HepG2 (cell line): ENCODE measurements at regions not wholly inside any gene's neighbourhood (a gene's known extent, or its start where the extent isn't known, plus 50 kb on each side); places are given as distances from the start of the nearest gene placed in this dataset.
A peak's percentile ranks its signal among the peaks of the same experiment; 100 is the strongest.

Experiments used
- ATAC-seq: fragments of 200-7000 bp; cut with Tn5 transposase; 3 replicates; pipeline ENCODE4 v1.9.1; 2020; ENCODE audit warnings: mild to moderate bottlenecking, moderate library complexity
- BruUV-seq: library from RNA; stranded (reverse); fragments of 400-500 nt; replicated peaks from 2 replicates; lab custom pipeline; 2021; lab: Mats Ljungman, UMichigan
- CTCF ChIA-PET: fragments of 300-600 bp; formaldehyde crosslinking; extraction: SDS; loops from one replicate; lab custom pipeline; 2021; ENCODE audit warnings: low total read pairs, inconsistent platforms, low intra/inter-chr PET ratio; lab: Yijun Ruan, JAX
- POLR2A ChIA-PET: fragments of 350-600 bp; sonication (Branson Sonifier 250); formaldehyde crosslinking; loops from one replicate; lab custom pipeline; 2020; ENCODE audit warnings: antibody characterized with exemption, inconsistent platforms; lab: Yijun Ruan, JAX
- DNase-seq: peaks from one replicate; pipeline ENCODE4 v3.0.0-alpha.2; 2015; ENCODE audit warnings: low spot score
- FAIRE-seq: peaks from 3 replicates; lab custom pipeline; 2011; peaks lifted over from hg19 to GRCh38; lab: Jason Lieb, UNC
- H2AFZ ChIP-seq: one replicate; pipeline ENCODE4 v1.6.1; 2011; ENCODE audit warnings: low read length, inconsistent platforms
- H3K27ac ChIP-seq: fragments of 300-600 bp; 3 replicates; pipeline ENCODE4 v1.8.0; 2011; ENCODE audit warnings: mixed run types, mild to moderate bottlenecking, mixed read lengths, low read length, inconsistent platforms; ENCODE audit not compliant: insufficient read depth; ENCODE audit errors: extremely low read length
- H3K27me3 ChIP-seq, 2 experiments: fragments of 200-600 bp in 1 of 2; 2 replicates in 1 of 2; 3 replicates in 1 of 2; pipeline versions ENCODE4 v1.6.0 to v1.8.0; 2011; ENCODE audit warnings: low read length in 2 of 2, mild to moderate bottlenecking in 2 of 2, moderate library complexity in 2 of 2, inconsistent platforms in 1 of 2; ENCODE audit not compliant: insufficient read depth in 2 of 2, control insufficient read depth in 1 of 2
- H3K36me3 ChIP-seq, 2 experiments: fragments of 200-600 bp in 1 of 2; replicated peaks in 1 of 2; 2 replicates in 1 of 2; 3 replicates in 1 of 2; pipeline versions ENCODE4 v1.5.1 to v1.8.0; 2011; ENCODE audit warnings: low read length in 2 of 2, inconsistent platforms in 1 of 2; ENCODE audit not compliant: insufficient read depth in 2 of 2, control insufficient read depth in 1 of 2
- H3K4me1 ChIP-seq: 2 replicates; pipeline ENCODE4 v1.5.1; 2012; ENCODE audit warnings: low read length, inconsistent platforms; ENCODE audit not compliant: insufficient read depth
- H3K4me2 ChIP-seq: 2 replicates; pipeline ENCODE4 v1.6.0; 2011; ENCODE audit warnings: low read depth, low read length, inconsistent platforms
- H3K4me3 ChIP-seq, 3 experiments: fragments of 200-600 bp in 1 of 3; sonication (generic), shearing (Covaris generic) in 1 of 3; replicated peaks in 1 of 3; 2 replicates each; pipeline ENCODE4 v1.5.1; 2011 to 2016; ENCODE audit warnings: low read length in 3 of 3, inconsistent platforms in 2 of 3, low read depth in 2 of 3, mild to moderate bottlenecking in 2 of 3, control low read depth in 1 of 3, mixed read lengths in 1 of 3; ENCODE audit not compliant: insufficient read depth in 1 of 3
- H3K79me2 ChIP-seq: one replicate; pipeline ENCODE4 v1.6.1; 2011; ENCODE audit warnings: low read length, inconsistent platforms; ENCODE audit not compliant: insufficient read depth
- H3K9ac ChIP-seq: 2 replicates; pipeline ENCODE4 v1.6.0; 2011; ENCODE audit warnings: mild to moderate bottlenecking, low read depth, low read length, inconsistent platforms; ENCODE audit not compliant: insufficient read depth
- H3K9me3 ChIP-seq: 2 replicates; pipeline ENCODE4 v1.5.1; 2012; ENCODE audit warnings: mild to moderate bottlenecking, low read length
- H4K20me1 ChIP-seq: 2 replicates; pipeline ENCODE4 v1.6.0; 2011; ENCODE audit warnings: inconsistent platforms, mild to moderate bottlenecking, low read length, moderate library complexity; ENCODE audit not compliant: insufficient read depth
- HOXA5 ChIP-seq: sonication (generic); formaldehyde crosslinking; IDR thresholded peaks from 2 replicates; pipeline ENCODE4 v1.4.0; 2020; ENCODE audit warnings: missing genetic modification reagents
- MAFK ChIP-seq, 2 experiments: IDR thresholded peaks in 1 of 2; conservative IDR thresholded peaks in 1 of 2; 2 replicates each; pipeline ENCODE4 v1.6.1; 2011; ENCODE audit warnings: improper control_type of control experiment in 2 of 2, low read length in 2 of 2
- MBNL3 ChIP-seq: fragments of 250-450 bp; sonication (Bioruptor Pico); conservative IDR thresholded peaks from 2 replicates; pipeline ENCODE4 v1.8.0; 2022; ENCODE audit warnings: mild to moderate bottlenecking, inconsistent platforms
- MLXIP ChIP-seq: sonication (generic); formaldehyde crosslinking; IDR thresholded peaks from 2 replicates; pipeline ENCODE4 v1.9.0; 2021; ENCODE audit warnings: missing genetic modification reagents, borderline replicate concordance
- NFIB ChIP-seq: sonication (generic); formaldehyde crosslinking; IDR thresholded peaks from 2 replicates; pipeline ENCODE4 v1.9.0; 2021; ENCODE audit warnings: missing genetic modification reagents, mild to moderate bottlenecking, borderline replicate concordance
- PLSCR1 ChIP-seq: sonication (generic); formaldehyde crosslinking; IDR thresholded peaks from 2 replicates; pipeline ENCODE4 v1.5.0; 2020; ENCODE audit warnings: missing genetic modification reagents, mild to moderate bottlenecking, borderline replicate concordance
- POLR2G ChIP-seq: fragments of 200-400 bp; formaldehyde crosslinking; IDR thresholded peaks from 2 replicates; pipeline ENCODE4 v1.6.1; 2018; ENCODE audit warnings: mild to moderate bottlenecking, low read depth, low read length, moderate library complexity
- TBL1XR1 ChIP-seq: fragments of 150-350 bp; IDR thresholded peaks from 2 replicates; pipeline ENCODE4 v1.6.1; 2014; ENCODE audit warnings: borderline replicate concordance, low read length; ENCODE audit not compliant: partially characterized antibody
- ZNF329 ChIP-seq: sonication (generic); formaldehyde crosslinking; IDR thresholded peaks from 2 replicates; pipeline ENCODE4 v1.9.0; 2021; ENCODE audit warnings: low read depth, mild to moderate bottlenecking, missing genetic modification reagents
- ZNF343 ChIP-seq: sonication (generic); formaldehyde crosslinking; IDR thresholded peaks from 2 replicates; pipeline ENCODE4 v1.4.0; 2020; ENCODE audit warnings: mild to moderate bottlenecking, missing genetic modification reagents
- ZNF460 ChIP-seq: sonication (generic); formaldehyde crosslinking; IDR thresholded peaks from 2 replicates; pipeline ENCODE4 v1.5.1; 2020; ENCODE audit warnings: missing genetic modification reagents, mild to moderate bottlenecking, borderline replicate concordance
- ZNF7 ChIP-seq: IDR thresholded peaks from 2 replicates; pipeline ENCODE4 v1.6.1; 2016; ENCODE audit warnings: missing biosample characterization, missing genetic modification reagents
- WGBS: methylation state at CpG from one replicate; pipeline ENCODE4 v1.1.6; 2017; ENCODE audit warnings: low lambda C conversion rate; 5-methylcytosine and 5-hydroxymethylcytosine counted together
- in situ Hi-C: cut with HindIII; loops from 2 replicates; pipeline ENCODE4 v1.10.0; 2017; ENCODE audit warnings: low pct_unique_long_range_greater_than_20kb; ENCODE audit not compliant: extremely low pct_ligation_motif_present
- intact Hi-C: fragments of 100-400 bp; cut with micrococcal nuclease; formaldehyde crosslinking; loops from one replicate; pipeline ENCODE4 v1.10.0; 2022; ENCODE audit not compliant: unreplicated experiment
- TF ChIP-seq, protein P1 (sequence below): sonication (generic); formaldehyde crosslinking; conservative IDR thresholded peaks from 2 replicates; pipeline ENCODE4 v1.8.0; 2022; ENCODE audit warnings: mild to moderate bottlenecking, moderate library complexity, missing genetic modification reagents
- TF ChIP-seq, protein P2 (sequence below): sonication (generic); formaldehyde crosslinking; IDR thresholded peaks from 2 replicates; pipeline ENCODE4 v1.8.1; 2023; ENCODE audit warnings: mild to moderate bottlenecking, missing genetic modification reagents, borderline replicate concordance
- TF ChIP-seq, protein P3 (sequence below): sonication (generic); formaldehyde crosslinking; IDR thresholded peaks from 2 replicates; pipeline ENCODE4 v1.4.0; 2020; ENCODE audit warnings: missing genetic modification reagents

GRCh38 chr2:171225989-171226388, 65.3 kb upstream of the TLK1 start (continued):
- TF ChIP-seq, protein P1, sequence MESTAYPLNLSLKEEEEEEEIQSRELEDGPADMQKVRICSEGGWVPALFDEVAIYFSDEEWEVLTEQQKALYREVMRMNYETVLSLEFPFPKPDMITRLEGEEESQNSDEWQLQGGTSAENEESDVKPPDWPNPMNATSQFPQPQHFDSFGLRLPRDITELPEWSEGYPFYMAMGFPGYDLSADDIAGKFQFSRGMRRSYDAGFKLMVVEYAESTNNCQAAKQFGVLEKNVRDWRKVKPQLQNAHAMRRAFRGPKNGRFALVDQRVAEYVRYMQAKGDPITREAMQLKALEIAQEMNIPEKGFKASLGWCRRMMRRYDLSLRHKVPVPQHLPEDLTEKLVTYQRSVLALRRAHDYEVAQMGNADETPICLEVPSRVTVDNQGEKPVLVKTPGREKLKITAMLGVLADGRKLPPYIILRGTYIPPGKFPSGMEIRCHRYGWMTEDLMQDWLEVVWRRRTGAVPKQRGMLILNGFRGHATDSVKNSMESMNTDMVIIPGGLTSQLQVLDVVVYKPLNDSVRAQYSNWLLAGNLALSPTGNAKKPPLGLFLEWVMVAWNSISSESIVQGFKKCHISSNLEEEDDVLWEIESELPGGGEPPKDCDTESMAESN (CRISPR knock-in tag), result no peak
- no peak for TF ChIP-seq MBNL3 (CRISPR knock-in tag)
- TF ChIP-seq, protein P2, sequence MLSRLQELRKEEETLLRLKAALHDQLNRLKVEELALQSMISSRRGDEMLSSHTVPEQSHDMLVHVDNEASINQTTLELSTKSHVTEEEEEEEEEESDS (CRISPR knock-in tag), result no peak
- TF ChIP-seq PLSCR1 (CRISPR knock-in tag), result no peak
- TF ChIP-seq TBL1XR1, result no peak
- no peak for TF ChIP-seq ZNF460 (CRISPR knock-in tag)

- in situ Hi-C loops, result no loop called here
- H3K4me3 ChIP-seq, result no peak overlapping the region
- no peaks in the 10 kb centered on the region for H3K79me2 ChIP-seq
- no peaks in the 10 kb centered on the region for H4K20me1 ChIP-seq
- no peak overlapping the region for H3K9ac ChIP-seq
- no peaks in the 10 kb centered on the region for H3K36me3 ChIP-seq
- no peaks in the 10 kb centered on the region for H3K4me1 ChIP-seq
- FAIRE-seq, result no peak
- WGBS, result 14% methylated on average over 3 of the region's 3 CpGs
- H2AFZ ChIP-seq, result no peak overlapping the region
- CTCF ChIA-PET, result no interaction called here
- no peaks in the 10 kb centered on the region for H3K9me3 ChIP-seq
- H3K27me3 ChIP-seq, result peaks cover 0 to 5% of the 10 kb centered on the region in 2 experiments; a peak in 2 of 5 replicates
- H3K4me2 ChIP-seq, result no peak overlapping the region
- intact Hi-C loops, result no loop called here
- POLR2A ChIA-PET, result no interaction called here
- BruUV-seq, result no TSS peak
- no peak for ATAC-seq
- peak; percentile 57 for DNase-seq
- no peak overlapping the region for H3K27ac ChIP-seq
- TF ChIP-seq MLXIP (CRISPR knock-in tag) (no peak), ZNF329 (CRISPR knock-in tag) (no peak), ZNF343 (CRISPR knock-in tag) (no peak), POLR2G (no peak), MAFK (conservative IDR thresholded peaks at IDR 0.05 in 1 of 2, IDR thresholded peaks at IDR 0.05 in 1 of 2; ENCODE audit: low read length in 2 of 2) (0 out of 4 replicates have a peak, but pooled peaks of 1 of the 2 experiments have one; percentile 5), NFIB (no peak), ZNF7 (CRISPR knock-in tag) (peak; percentile 95), HOXA5 (CRISPR knock-in tag) (no peak)
- TF ChIP-seq, protein P3, sequence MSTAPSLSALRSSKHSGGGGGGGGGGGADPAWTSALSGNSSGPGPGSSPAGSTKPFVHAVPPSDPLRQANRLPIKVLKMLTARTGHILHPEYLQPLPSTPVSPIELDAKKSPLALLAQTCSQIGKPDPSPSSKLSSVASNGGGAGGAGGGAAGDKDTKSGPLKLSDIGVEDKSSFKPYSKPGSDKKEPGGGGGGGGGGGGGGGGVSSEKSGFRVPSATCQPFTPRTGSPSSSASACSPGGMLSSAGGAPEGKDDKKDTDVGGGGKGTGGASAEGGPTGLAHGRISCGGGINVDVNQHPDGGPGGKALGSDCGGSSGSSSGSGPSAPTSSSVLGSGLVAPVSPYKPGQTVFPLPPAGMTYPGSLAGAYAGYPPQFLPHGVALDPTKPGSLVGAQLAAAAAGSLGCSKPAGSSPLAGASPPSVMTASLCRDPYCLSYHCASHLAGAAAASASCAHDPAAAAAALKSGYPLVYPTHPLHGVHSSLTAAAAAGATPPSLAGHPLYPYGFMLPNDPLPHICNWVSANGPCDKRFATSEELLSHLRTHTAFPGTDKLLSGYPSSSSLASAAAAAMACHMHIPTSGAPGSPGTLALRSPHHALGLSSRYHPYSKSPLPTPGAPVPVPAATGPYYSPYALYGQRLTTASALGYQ (CRISPR knock-in tag), result no peak
These were observed 64.7 kb upstream of the TLK1 start for GRCh38 chr2:171225302-171225980.
